Epidermal melanocyte (primary cell): ENCODE measurements at regions not wholly inside any gene's neighbourhood (a gene's known extent, or its start where the extent isn't known, plus 50 kb on each side); places are given as distances from the start of the nearest gene placed in this dataset.
"Not testable (repeated sequence)": the region's sequence is repeated elsewhere in the genome, so short reads cannot be mapped to it uniquely, and the experiment has no call there.

Experiments used
- DNase-seq: peaks from one replicate; pipeline ENCODE4 v3.0.0; 2011; ENCODE audit warnings: low spot score; ENCODE audit not compliant: insufficient read length

DNA sequence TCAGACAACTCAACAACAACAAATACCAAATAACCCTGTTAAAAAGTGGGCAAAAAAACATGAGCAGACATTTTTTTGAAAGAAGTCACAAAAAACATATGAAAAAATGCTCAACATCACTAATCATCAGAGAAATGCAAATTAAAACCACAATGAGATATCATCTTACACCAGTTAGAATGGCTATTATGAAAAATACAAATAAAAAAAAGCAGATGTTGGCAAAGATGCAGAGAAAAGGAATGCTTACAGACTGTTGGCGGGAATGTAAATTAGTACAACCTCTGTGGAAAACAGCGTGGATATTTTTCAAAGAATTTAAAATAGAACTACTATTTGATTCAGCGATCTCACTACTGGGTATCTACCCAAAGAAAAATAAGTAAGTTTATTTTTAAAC is 114.0 kb downstream of the SLC38A4 start:
- DNase-seq = no peak

DNA sequence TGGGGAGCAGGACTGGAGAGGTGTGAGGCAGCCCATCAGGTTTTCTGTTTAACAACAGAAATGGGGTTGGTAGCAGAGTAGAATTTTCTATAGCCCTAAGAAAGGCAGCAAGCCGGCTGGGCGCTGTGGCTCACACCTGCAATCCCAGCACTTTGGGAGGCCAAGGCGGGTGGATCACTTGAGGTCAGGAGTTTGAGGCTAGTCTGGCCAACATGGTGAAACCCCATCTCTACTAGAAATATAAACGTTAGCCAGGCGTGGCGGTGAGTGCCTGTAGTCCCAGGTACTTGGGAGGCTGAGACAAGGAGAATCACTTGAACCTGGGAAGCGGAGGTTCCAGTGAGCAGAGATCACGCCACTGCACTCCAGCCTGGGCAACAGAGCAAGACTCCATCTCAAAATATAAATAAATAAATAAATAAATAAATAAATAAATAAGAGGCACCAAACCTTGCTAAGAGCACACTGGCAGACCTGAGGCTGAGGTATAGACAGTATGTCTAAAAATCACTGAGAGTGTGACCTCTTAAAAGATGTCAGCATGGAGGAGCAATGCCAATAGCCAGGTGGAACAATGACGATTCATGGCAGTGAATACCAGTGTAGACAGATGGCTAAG is 115.6 kb downstream of the SLC38A4 start:
- no peak for DNase-seq

GRCh38 chr12:46702581-46703344 is 123.0 kb downstream of the SLC38A4 start:
- no peak for DNase-seq

DNA sequence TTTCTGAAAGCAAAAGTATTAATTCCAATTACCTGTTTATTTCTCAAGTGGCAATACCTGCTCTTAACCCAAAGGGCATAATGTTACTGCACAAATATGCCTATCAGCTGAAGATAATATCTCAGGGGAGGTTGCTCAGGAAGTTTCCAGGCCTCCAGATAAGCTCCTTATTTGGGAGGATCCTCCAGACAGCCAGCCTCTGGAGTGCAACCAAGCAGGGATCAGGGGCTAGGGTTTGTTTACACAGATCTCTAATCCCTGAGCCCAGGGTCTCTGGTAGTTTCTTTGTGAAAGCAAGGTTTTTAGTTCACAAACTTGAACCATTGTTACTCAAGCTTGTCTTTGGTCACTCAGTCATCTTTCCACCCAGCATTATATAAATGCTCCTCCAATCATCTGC is 124.4 kb downstream of the SLC38A4 start:
- DNase-seq = no peak

GRCh38 chr12:46699986-46700385 is 125.8 kb downstream of the SLC38A4 start:
- DNase-seq = no peak

DNA sequence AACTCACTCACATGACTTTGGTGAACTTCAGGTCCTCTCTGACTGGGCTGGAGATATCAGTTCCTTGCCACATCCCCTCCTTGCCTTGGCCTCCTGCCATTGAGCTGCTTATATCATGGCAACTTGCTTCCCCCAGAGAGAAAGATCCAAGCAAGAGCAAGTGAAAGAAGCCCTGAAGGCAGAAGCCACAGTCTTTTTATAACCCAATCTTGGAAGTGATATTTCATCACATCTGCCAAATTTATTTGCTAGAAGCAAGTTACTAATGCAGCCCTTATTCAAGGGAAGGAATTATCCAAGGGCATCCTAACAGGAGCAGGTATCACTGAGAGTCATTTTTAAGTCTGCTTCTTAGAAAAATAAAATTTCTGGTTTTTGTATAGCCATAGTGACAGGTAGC is 127.8 kb downstream of the SLC38A4 start:
- DNase-seq = no peak

DNA sequence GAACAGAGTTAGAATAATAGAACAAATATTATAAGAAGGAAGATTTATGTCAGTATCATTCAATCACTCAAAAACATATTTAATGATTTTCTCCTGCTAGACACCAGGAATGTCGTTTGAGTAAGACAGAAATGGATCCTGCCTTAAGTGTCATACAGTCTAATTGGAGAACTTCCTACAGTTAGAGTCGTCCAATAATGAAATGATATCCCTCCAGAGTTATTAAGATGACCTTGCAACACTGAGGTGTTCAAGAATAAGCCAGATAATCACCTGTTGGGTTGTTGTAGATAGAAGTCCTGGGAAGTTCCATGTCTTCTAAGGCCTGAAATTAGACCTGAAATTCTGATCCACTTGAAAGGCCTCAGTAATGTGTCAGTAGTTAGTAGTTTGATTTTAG is 132.3 kb downstream of the SLC38A4 start:
- no peak for DNase-seq

DNA sequence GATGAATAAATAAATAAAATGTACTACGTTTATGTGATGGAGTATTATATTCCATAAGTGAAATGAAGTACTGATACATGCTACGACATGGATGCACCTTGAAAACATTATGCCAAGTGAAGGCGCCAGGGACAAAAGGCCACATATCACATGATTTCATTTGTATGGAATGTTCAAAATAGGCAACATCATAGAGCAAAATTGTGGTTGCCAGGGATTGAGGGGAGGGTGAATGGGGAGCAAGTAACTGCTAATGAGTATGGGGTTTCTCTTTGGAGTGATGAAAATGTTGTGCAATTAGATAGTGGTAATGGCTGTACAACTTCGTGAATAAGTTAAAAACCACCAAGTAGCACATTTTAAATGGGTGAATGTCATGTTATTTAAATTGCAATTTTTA is 132.8 kb downstream of the SLC38A4 start:
- no peak for DNase-seq

DNA sequence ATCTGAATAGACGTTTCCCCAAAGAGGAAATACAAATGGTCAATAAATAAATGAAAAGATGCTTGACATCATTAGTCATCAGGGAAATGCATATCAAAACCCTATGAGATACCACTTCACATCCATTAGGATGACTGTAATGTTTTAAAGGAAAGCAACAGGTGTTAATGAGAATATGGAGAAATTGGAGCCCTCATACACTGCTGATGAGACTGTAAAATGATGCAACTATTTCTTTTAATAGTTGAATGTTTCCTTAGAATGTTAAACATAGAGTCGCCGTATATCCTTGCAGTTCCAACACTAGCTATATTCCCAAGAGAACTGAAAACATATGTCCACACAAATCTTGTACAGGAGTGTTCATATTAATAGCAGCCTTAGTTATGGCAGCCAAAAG is 133.2 kb downstream of the SLC38A4 start:
- DNase-seq = no peak

DNA sequence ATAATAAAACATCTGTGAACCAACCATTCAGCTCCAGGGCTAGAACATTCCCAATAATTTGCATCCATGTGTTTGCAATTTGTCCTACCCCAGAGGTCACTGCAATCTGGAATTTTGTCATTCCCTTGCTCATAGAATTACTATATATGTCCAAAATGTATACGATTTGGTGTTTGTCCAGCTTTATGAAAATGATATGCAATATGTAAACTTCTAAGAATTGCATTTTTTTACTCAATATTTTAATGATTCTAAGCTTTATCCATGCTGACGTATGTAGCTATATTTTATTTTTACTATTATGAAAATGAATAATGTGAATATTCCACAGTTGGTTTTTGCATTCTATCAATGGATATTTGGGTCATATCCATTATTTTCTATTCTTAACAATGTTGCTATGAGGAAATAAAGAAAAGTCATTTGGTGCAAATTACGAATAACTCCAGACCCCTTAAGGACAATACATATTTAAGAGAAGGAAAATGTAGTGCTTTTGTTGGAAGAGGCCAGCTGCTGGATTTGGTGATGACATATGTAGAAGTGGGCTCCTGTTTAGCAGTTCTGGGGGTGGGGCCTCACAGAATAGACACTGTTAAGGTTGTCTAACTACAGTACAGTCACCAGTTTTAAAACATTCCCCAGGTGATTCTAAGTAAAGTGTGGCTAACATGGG is 139.4 kb downstream of the SLC38A4 start:
- no peak for DNase-seq

GRCh38 chr12:46684243-46684642 is 141.6 kb downstream of the SLC38A4 start:
- DNase-seq = not testable (repeated sequence)

DNA sequence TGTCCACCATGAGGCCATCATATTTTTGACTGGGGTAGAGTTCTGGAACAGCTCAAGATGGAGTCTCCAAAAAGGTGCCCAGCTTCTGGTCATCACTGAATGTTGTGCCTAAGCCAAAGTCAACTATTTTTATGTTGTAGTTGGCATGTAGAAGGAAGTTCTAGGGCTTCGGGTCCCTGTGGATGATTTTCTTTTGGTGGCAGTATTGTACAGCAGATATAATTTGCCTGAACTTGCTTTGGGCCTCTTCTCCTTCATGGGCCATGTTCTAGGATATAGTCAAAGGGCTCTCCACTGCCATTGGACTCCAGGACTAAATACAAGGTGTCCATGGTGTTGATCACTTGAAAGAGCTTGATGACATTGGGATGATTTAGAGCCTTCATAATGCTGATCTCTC is 143.6 kb downstream of the SLC38A4 start:
- no peak for DNase-seq

DNA sequence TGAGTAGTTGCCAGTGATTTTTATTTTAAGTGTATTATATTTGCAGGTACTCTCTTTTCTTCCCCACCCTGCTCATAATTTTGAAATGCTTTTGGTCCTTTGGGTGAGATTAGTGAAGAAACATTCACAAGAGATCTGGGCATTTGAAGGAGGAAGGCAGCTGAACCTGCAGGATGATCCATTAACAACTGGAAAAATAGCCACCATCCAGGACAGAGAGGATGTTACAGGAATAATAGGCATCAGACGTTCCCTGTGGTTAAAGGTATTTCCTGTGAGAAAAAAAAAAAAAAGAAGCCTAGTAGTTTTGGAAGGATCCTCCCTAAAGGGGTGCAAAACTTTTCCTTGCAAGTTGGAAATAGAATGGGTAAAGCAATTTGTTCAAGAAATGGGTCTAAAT is 145.3 kb downstream of the SLC38A4 start:
- DNase-seq = no peak

GRCh38 chr12:46679754-46680153 is 146.0 kb downstream of the SLC38A4 start:
- no peak for DNase-seq

DNA sequence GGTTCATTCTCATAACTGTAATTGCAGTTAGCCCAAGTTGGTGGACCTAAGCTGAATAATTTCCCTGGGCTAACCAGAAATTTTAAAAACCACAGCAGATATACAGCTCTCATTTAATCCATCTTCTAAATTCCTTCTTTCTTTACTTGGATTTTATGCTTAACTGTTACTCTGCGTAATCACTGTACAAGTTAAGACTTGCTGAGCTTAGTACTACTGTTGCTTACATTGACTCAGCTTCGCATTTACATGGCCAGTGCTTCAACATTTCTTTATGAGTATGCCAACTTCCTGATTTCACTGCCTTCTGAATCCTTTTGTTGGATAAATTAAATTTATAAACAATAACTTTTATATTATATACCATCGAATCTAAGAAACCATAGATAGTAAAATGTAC is 147.4 kb downstream of the SLC38A4 start:
- DNase-seq = no peak

GRCh38 chr12:46677749-46678148 is 148.0 kb downstream of the SLC38A4 start:
- no peak for DNase-seq

DNA sequence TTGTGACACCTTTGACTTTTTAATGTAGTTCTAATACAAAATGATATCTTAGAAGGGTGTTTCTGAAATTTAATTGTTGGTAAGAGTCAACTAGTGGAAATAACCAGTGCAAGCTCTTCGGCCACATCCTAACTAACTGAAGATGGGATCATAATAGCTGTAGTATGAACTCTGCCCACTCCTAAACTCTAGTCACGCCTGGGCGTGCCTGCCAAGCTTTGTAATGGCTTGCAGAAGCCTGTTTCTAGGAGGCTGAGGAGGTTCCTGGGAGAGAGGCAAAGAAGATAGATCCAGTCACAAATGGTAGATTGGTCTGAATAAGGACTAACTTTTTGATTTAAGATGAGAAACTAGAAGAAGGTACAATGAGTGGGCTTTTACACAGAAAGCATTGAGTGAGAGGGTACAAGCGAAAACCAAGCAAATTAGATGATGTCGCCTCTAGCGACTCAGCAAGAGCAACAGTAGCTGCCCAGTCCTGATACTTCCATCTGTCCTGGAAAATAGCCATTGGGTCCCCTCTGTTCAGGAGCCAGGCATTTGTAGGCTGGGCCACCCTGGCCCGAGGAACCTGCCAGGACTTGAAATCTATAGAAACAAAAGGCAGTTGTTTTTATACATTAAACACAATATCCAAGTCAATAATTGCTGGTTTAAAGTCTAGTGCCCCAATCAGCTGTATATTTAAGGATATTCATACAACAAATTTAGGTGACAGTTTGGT is 148.8 kb downstream of the SLC38A4 start:
- DNase-seq = no peak

DNA sequence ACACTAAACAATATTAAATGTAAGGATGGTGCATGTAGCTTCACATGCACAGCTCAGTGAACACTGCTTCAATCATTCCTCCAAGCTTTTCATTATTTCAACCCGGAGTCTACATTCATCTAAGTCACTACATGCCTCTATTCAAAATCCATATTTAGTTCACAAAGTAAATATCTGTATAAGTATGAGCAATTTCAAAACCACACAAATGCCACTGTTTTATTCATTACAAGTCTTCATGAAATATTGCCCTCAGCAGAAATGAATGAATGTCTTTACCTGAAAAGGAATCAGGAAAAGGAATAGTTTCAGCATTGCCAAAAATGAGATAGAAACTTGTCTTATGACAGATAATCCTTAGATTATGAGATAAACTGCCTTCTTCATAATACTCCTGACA is 149.4 kb downstream of the SLC38A4 start:
- no peak for DNase-seq

- DNase-seq = peak; percentile 37
These were observed 150.1 kb downstream of the SLC38A4 start for GRCh38 chr12:46675736-46676135.

- DNase-seq = no peak
These were observed 151.0 kb downstream of the SLC38A4 start for GRCh38 chr12:46674800-46675199.

- DNase-seq = no peak
These were observed 151.7 kb downstream of the SLC38A4 start for GRCh38 chr12:46674129-46674528.

GRCh38 chr12:46671102-46671501 is 154.7 kb downstream of the SLC38A4 start:
- no peak for DNase-seq
